Spleen (tissue), 11 donors: ENCODE measurements at regions not wholly inside any gene's neighbourhood (a gene's known extent, or its start where the extent isn't known, plus 50 kb on each side); places are given as distances from the start of the nearest gene placed in this dataset.

Experiments used
- DNase-seq: peaks from one replicate; pipeline ENCODE4 v3.0.0-alpha.2; 2020
- H3K27ac ChIP-seq, 8 donors: fragments of 200-600 bp; sonication (generic) in 7 of 8; 1 replicate in 4 of 8; 2 replicates in 4 of 8; pipeline versions ENCODE4 v1.5.0 to v1.8.0; 2016 to 2021; ENCODE audit warnings: inconsistent platforms in 4 of 8, mild to moderate bottlenecking in 4 of 8, moderate library complexity in 1 of 8
- H3K27me3 ChIP-seq, 7 donors: fragments of 200-600 bp; sonication (generic) in 6 of 7; replicated peaks in 1 of 7; 1 replicate in 4 of 7; 2 replicates in 3 of 7; pipeline versions ENCODE4 v1.5.0 to v1.8.0; 2016 to 2021; ENCODE audit warnings: inconsistent platforms in 3 of 7, mild to moderate bottlenecking in 1 of 7
- H3K36me3 ChIP-seq, 6 donors: fragments of 200-600 bp; sonication (generic) in 5 of 6; 1 replicate in 4 of 6; 2 replicates in 2 of 6; pipeline versions ENCODE4 v1.5.0 to v1.8.0; 2016 to 2021; ENCODE audit warnings: inconsistent platforms in 2 of 6
- H3K4me1 ChIP-seq, 6 donors: fragments of 200-600 bp; sonication (generic) in 5 of 6; 1 replicate in 3 of 6; 2 replicates in 3 of 6; pipeline versions ENCODE4 v1.5.0 to v1.8.0; 2016 to 2021; ENCODE audit warnings: inconsistent platforms in 3 of 6
- H3K4me3 ChIP-seq, 8 donors: fragments of 200-600 bp; sonication (generic) in 7 of 8; 1 replicate in 4 of 8; 2 replicates in 4 of 8; pipeline versions ENCODE4 v1.5.0 to v1.8.0; 2016 to 2021; ENCODE audit warnings: inconsistent platforms in 4 of 8, mild to moderate bottlenecking in 4 of 8, moderate library complexity in 2 of 8
- H3K9me3 ChIP-seq, 8 donors: fragments of 200-600 bp; sonication (generic) in 7 of 8; 1 replicate in 4 of 8; 2 replicates in 4 of 8; pipeline versions ENCODE4 v1.5.0 to v1.8.0; 2016 to 2021; ENCODE audit warnings: inconsistent platforms in 4 of 8
- POLR2A ChIP-seq, 3 donors: fragments of 450-650 bp; IDR thresholded peaks; one replicate each; pipeline ENCODE4 v1.5.1; 2017; ENCODE audit warnings: antibody characterized with exemption in 3 of 3, mild to moderate bottlenecking in 1 of 3
- POLR2AphosphoS5 ChIP-seq, 3 donors: sonication (generic); formaldehyde crosslinking; IDR thresholded peaks; one replicate each; pipeline ENCODE4 v1.5.1; 2017; ENCODE audit warnings: antibody characterized with exemption in 3 of 3
- WGBS, 5 donors: extraction: QIAGEN DNeasy Blood & Tissue Kit in 3 of 5; methylation state at CpG; one replicate each; pipeline versions ENCODE4 v1.1.5 to v1.1.7; 2013 to 2018; 5-methylcytosine and 5-hydroxymethylcytosine counted together
- intact Hi-C: fragments of 100-400 bp; cut with DNase I; formaldehyde crosslinking; loops from one replicate; pipeline ENCODE4 v1.15.0; 2023; ENCODE audit warnings: low total_unique reads
- TF ChIP-seq, protein P1 (sequence below), 11 experiments: fragments of 200-600 bp in 7 of 11; fragments of 450-650 bp in 4 of 11; sonication (generic) in 4 of 11; IDR thresholded peaks in 8 of 11; conservative IDR thresholded peaks in 3 of 11; 1 replicate in 7 of 11; 2 replicates in 4 of 11; pipeline versions ENCODE4 v1.4.0 to v1.8.0; 2016 to 2021; ENCODE audit warnings: antibody characterized with exemption in 11 of 11, inconsistent platforms in 4 of 11, mild to moderate bottlenecking in 1 of 11
- donor health status: healthy with polysubstance abuse.
- donor health status: DM: no; HTN: no; CAD: no; lungs with moderate emphysema.
- donor health status: DM: no; HTN: no; CAD: no.
- donor health status: Bipolar disorder and iron deficiency.
- donor health status: healthy.
- donor health status: DM: no; HTN: no; CAD: no.
- donor health status: DM: yes; HTN: yes; CAD: no.

- 84 to 94% (median 93%) methylated on average over 2 of the region's 2 CpGs for WGBS, 5 donors
- Histone ChIP-seq H3K9me3 (peaks cover 0 to 9% (median 0%) of the 10 kb centered on the region in 8 donors), H3K4me3 (no peak overlapping the region), H3K36me3 (no peaks in the 10 kb centered on the region), H3K27me3 (no peaks in the 10 kb centered on the region), H3K4me1 (no peaks in the 10 kb centered on the region), H3K27ac (no peak overlapping the region)
- intact Hi-C loops, result no loop called here
- DNase-seq, result no peak
- TF ChIP-seq, protein P1, sequence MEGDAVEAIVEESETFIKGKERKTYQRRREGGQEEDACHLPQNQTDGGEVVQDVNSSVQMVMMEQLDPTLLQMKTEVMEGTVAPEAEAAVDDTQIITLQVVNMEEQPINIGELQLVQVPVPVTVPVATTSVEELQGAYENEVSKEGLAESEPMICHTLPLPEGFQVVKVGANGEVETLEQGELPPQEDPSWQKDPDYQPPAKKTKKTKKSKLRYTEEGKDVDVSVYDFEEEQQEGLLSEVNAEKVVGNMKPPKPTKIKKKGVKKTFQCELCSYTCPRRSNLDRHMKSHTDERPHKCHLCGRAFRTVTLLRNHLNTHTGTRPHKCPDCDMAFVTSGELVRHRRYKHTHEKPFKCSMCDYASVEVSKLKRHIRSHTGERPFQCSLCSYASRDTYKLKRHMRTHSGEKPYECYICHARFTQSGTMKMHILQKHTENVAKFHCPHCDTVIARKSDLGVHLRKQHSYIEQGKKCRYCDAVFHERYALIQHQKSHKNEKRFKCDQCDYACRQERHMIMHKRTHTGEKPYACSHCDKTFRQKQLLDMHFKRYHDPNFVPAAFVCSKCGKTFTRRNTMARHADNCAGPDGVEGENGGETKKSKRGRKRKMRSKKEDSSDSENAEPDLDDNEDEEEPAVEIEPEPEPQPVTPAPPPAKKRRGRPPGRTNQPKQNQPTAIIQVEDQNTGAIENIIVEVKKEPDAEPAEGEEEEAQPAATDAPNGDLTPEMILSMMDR (IDR thresholded peaks at IDR 0.05 in 8 of 11, conservative IDR thresholded peaks at IDR 0.05 in 3 of 11), result no peak
- no peak for TF ChIP-seq POLR2A (IDR thresholded peaks at IDR 0.05)
- TF ChIP-seq POLR2AphosphoS5 (IDR thresholded peaks at IDR 0.05), result no peak
Observed at GRCh38 chr11:25730230-25730629, 601.7 kb upstream of the ANO3 start.

DNA sequence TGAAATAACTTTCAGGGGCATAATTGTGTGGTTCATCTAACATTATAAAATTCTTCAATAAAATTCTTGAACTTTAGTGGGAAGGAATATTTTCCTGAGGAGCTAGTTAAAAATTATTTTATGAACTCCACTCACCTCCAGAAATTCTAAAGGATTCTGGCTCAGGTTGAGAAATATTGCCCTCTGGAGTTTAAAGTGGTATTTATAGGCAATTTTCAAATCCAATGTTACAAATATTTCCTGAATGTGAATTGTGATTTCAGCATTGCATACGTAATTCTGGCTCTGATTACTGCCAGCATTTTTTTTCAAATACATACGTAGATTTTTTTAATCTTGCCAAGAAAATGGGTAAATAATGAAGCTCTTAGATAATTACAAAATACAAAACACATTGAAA, 598.2 kb upstream of the ANO3 start:
- H3K9me3 ChIP-seq, result peaks cover 0 to 8% (median 0%) of the 10 kb centered on the region in 8 donors
- DNase-seq, result no peak
- no peaks in the 10 kb centered on the region for H3K36me3 ChIP-seq
- no peak overlapping the region for H3K4me3 ChIP-seq
- no peaks in the 10 kb centered on the region for H3K27me3 ChIP-seq
- WGBS, 5 donors, result 18 to 33% (median 29%) methylated on average over 2 of the region's 2 CpGs
- no peak overlapping the region for H3K27ac ChIP-seq
- TF ChIP-seq POLR2AphosphoS5 (IDR thresholded peaks at IDR 0.05), result no peak
- TF ChIP-seq, protein P1 (IDR thresholded peaks at IDR 0.05 in 8 of 11, conservative IDR thresholded peaks at IDR 0.05 in 3 of 11), result no peak
- no peak for TF ChIP-seq POLR2A (IDR thresholded peaks at IDR 0.05)
- no peaks in the 10 kb centered on the region for H3K4me1 ChIP-seq
- intact Hi-C loops, result no loop called here

DNA sequence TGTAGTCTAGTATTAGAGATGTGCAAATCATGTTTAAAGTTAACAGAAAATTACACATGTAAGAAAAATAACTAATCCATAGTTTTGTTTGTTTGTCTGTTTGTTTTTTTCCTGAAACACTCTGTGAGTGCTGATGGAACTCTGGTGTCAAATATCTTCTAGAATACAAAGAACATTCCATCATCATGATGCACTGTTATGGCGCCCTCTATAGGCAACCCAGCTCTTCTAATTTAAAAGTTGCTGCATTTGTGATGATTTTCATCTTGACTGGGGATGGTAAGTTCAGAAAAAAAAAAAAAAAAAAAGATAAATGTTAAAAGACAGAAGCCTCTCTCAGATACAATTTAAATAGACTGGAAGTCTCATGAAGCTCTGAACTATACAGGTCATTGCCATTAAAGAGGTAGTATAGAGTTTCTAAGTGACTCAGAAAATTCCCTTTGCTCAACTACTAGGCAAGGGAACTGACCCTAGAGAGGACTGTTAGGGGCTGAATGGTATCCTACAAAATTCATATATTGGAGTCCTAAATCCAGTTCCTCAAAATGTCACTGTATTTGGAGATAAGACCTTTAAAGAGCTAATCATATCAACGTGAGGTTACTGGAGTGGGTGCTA, 597.2 kb upstream of the ANO3 start:
- Histone ChIP-seq H3K27ac (no peak overlapping the region), H3K27me3 (no peaks in the 10 kb centered on the region), H3K4me1 (no peaks in the 10 kb centered on the region), H3K9me3 (peaks cover 0 to 8% (median 0%) of the 10 kb centered on the region in 8 donors), H3K4me3 (no peak overlapping the region), H3K36me3 (no peaks in the 10 kb centered on the region)
- TF ChIP-seq POLR2A (IDR thresholded peaks at IDR 0.05) (no peak), POLR2AphosphoS5 (IDR thresholded peaks at IDR 0.05) (no peak)
- TF ChIP-seq, protein P1 (IDR thresholded peaks at IDR 0.05 in 8 of 11, conservative IDR thresholded peaks at IDR 0.05 in 3 of 11), result no peak
- intact Hi-C loops, result no loop called here
- DNase-seq, result no peak
- WGBS, 5 donors, result 6 to 33% (median 26%) methylated on average over 2 of the region's 2 CpGs

GRCh38 chr11:25737071-25737675, 594.8 kb upstream of the ANO3 start:
- Histone ChIP-seq H3K27me3 (no peaks in the 10 kb centered on the region), H3K4me3 (no peak overlapping the region), H3K36me3 (no peaks in the 10 kb centered on the region), H3K9me3 (no peaks in the 10 kb centered on the region), H3K27ac (no peak overlapping the region), H3K4me1 (no peaks in the 10 kb centered on the region)
- 83 to 89% (median 86%) methylated on average over 3 of the region's 3 CpGs for WGBS, 5 donors
- no peak for TF ChIP-seq POLR2A (IDR thresholded peaks at IDR 0.05)
- no peak for TF ChIP-seq POLR2AphosphoS5 (IDR thresholded peaks at IDR 0.05)
- TF ChIP-seq, protein P1 (IDR thresholded peaks at IDR 0.05 in 8 of 11, conservative IDR thresholded peaks at IDR 0.05 in 3 of 11), result no peak
- no peak for DNase-seq
- intact Hi-C loops, result no loop called here
